ENCODE measurements at regions not wholly inside any gene's neighbourhood (a gene's known extent, or its start where the extent isn't known, plus 50 kb on each side); places are given as distances from the start of the nearest gene placed in this dataset.

DNA sequence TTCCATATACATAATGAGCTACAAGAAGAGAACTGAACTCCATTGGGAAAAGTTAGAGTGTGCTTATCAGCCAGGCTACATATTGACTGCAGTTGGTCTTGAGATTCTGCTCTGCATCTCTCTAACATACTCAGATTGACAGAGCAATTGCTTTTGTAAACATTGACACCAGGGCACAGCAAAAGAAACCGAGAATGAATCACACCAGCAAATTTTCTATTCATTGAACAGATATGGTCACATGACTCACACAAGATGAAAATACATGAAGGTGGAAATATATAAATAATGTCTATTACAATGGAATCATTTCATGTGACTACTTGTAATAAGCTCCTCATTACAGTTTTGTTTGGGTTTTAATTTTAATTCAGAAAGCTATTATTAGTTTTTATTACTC lies 691.9 kb upstream of the TMEFF2 start:
- Histone ChIP-seq H3K4me1 (no peaks in the 10 kb centered on the region), H3K27ac (no peak overlapping the region), H3K27me3 (no peaks in the 10 kb centered on the region), H3K9me3 (no peaks in the 10 kb centered on the region), H3K36me3 (no peaks in the 10 kb centered on the region), H3K4me3 (no peak overlapping the region)
- WGBS, 2 donors = 18 to 63% methylated on average over 1 of the region's 1 CpG
- intact Hi-C loops (cut with DNase I) = no loop called here
- TF ChIP-seq POLR2AphosphoS5 (IDR thresholded peaks at IDR 0.05) (no peak), EP300 (IDR thresholded peaks at IDR 0.05) (no peak), POLR2A (IDR thresholded peaks at IDR 0.05) (no peak)
- TF ChIP-seq, protein P1, sequence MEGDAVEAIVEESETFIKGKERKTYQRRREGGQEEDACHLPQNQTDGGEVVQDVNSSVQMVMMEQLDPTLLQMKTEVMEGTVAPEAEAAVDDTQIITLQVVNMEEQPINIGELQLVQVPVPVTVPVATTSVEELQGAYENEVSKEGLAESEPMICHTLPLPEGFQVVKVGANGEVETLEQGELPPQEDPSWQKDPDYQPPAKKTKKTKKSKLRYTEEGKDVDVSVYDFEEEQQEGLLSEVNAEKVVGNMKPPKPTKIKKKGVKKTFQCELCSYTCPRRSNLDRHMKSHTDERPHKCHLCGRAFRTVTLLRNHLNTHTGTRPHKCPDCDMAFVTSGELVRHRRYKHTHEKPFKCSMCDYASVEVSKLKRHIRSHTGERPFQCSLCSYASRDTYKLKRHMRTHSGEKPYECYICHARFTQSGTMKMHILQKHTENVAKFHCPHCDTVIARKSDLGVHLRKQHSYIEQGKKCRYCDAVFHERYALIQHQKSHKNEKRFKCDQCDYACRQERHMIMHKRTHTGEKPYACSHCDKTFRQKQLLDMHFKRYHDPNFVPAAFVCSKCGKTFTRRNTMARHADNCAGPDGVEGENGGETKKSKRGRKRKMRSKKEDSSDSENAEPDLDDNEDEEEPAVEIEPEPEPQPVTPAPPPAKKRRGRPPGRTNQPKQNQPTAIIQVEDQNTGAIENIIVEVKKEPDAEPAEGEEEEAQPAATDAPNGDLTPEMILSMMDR (IDR thresholded peaks at IDR 0.05) = no peak
- no peak for DNase-seq

DNA sequence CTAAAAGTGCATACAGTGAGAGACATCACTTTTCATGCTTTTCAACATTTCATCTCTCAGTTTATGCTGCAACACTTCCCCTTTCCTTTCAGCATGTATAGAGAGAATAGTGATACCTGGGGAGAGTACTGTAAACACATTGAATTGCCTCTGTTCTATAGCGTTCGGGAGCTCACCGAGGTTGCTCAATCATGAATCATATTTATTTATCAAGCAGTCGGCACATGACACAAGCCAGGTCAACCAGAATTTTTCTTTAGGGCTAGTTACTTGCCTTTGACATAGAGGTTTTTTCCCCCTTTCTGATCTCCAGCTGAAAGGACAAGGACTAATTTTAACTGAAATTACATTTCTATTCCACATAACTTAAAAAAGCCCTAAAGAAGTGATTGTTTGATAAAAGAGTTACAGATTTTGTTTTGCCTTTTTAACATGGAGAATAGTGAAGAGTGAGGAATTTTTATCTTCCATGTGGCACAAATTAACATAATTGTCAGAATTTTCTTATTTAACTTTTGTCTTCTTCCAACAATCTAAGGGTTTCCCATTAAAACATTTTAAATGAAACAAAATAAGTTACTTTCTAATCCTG lies 690.9 kb upstream of the TMEFF2 start:
- H3K27me3 ChIP-seq = no peaks in the 10 kb centered on the region
- TF ChIP-seq POLR2A (IDR thresholded peaks at IDR 0.05) = no peak
- TF ChIP-seq, protein P1 (IDR thresholded peaks at IDR 0.05) = no peak
- no peak for TF ChIP-seq EP300 (IDR thresholded peaks at IDR 0.05)
- no peak for TF ChIP-seq POLR2AphosphoS5 (IDR thresholded peaks at IDR 0.05)
- H3K27ac ChIP-seq = no peak overlapping the region
- no peaks in the 10 kb centered on the region for H3K9me3 ChIP-seq
- H3K4me1 ChIP-seq = no peaks in the 10 kb centered on the region
- intact Hi-C loops (cut with DNase I) = no loop called here
- WGBS, 2 donors = 13 to 36% methylated on average over 4 of the region's 4 CpGs
- DNase-seq = no peak
- no peak overlapping the region for H3K4me3 ChIP-seq
- H3K36me3 ChIP-seq = no peaks in the 10 kb centered on the region

GRCh38 chr2:192877159-192877558 lies 682.4 kb upstream of the TMEFF2 start:
- H3K36me3 ChIP-seq = no peaks in the 10 kb centered on the region
- no peaks in the 10 kb centered on the region for H3K9me3 ChIP-seq
- TF ChIP-seq POLR2A (IDR thresholded peaks at IDR 0.05) (no peak), EP300 (IDR thresholded peaks at IDR 0.05) (no peak), POLR2AphosphoS5 (IDR thresholded peaks at IDR 0.05) (no peak)
- TF ChIP-seq, protein P1 (IDR thresholded peaks at IDR 0.05) = no peak
- WGBS, 2 donors = 88 to 93% methylated on average over 3 of the region's 3 CpGs
- H3K4me1 ChIP-seq = no peaks in the 10 kb centered on the region
- no peaks in the 10 kb centered on the region for H3K27me3 ChIP-seq
- intact Hi-C loops (cut with DNase I) = no loop called here
- no peak for DNase-seq
- no peak overlapping the region for H3K27ac ChIP-seq
- no peak overlapping the region for H3K4me3 ChIP-seq

- DNase-seq = no peak
- WGBS, 2 donors = 54 to 79% methylated on average over 2 of the region's 2 CpGs
- TF ChIP-seq POLR2A (IDR thresholded peaks at IDR 0.05) (no peak), EP300 (IDR thresholded peaks at IDR 0.05) (no peak), POLR2AphosphoS5 (IDR thresholded peaks at IDR 0.05) (no peak)
- TF ChIP-seq, protein P1 (IDR thresholded peaks at IDR 0.05) = no peak
- Histone ChIP-seq H3K36me3 (no peaks in the 10 kb centered on the region), H3K27me3 (no peaks in the 10 kb centered on the region), H3K9me3 (no peaks in the 10 kb centered on the region), H3K4me3 (no peak overlapping the region), H3K27ac (no peak overlapping the region), H3K4me1 (no peaks in the 10 kb centered on the region)
- intact Hi-C loops (cut with DNase I) = no loop called here
Measured at GRCh38 chr2:192876698-192877097, 682.0 kb upstream of the TMEFF2 start.

- WGBS, 2 donors = 92 to 93% methylated on average over 1 of the region's 1 CpG
- Histone ChIP-seq H3K27me3 (no peaks in the 10 kb centered on the region), H3K4me3 (no peak overlapping the region), H3K27ac (no peak overlapping the region), H3K9me3 (no peaks in the 10 kb centered on the region), H3K4me1 (no peaks in the 10 kb centered on the region), H3K36me3 (no peaks in the 10 kb centered on the region)
- TF ChIP-seq POLR2AphosphoS5 (IDR thresholded peaks at IDR 0.05) (no peak), POLR2A (IDR thresholded peaks at IDR 0.05) (no peak), EP300 (IDR thresholded peaks at IDR 0.05) (no peak)
- TF ChIP-seq, protein P1 (IDR thresholded peaks at IDR 0.05) = no peak
- no peak for DNase-seq
- intact Hi-C loops (cut with DNase I) = no loop called here
Measured at GRCh38 chr2:192854706-192855105, 660.0 kb upstream of the TMEFF2 start.

All from sigmoid colon (tissue), 6 donors.